ENCODE measurements at regions not wholly inside any gene's neighbourhood (a gene's known extent, or its start where the extent isn't known, plus 50 kb on each side); places are given as distances from the start of the nearest gene placed in this dataset.
A peak's percentile ranks its signal among the peaks of the same experiment; 100 is the strongest.

GRCh38 chr20:37643400-37643799 lies 50.4 kb upstream of the CTNNBL1 start:
- no peak for DNase-seq

GRCh38 chr20:37642246-37642645 lies 51.6 kb upstream of the CTNNBL1 start:
- no peak for DNase-seq

GRCh38 chr20:37640600-37641561 lies 52.9 kb upstream of the CTNNBL1 start:
- no peak for DNase-seq

- DNase-seq, result no peak
Observed at GRCh38 chr20:37638527-37638926, 55.3 kb upstream of the CTNNBL1 start.

GRCh38 chr20:37636977-37637376 lies 56.9 kb upstream of the CTNNBL1 start:
- DNase-seq, result no peak

GRCh38 chr20:37636212-37636975 lies 57.4 kb upstream of the CTNNBL1 start:
- no peak for DNase-seq

- DNase-seq, result no peak
Observed at GRCh38 chr20:37630993-37631392, 62.8 kb upstream of the CTNNBL1 start.

GRCh38 chr20:37630166-37630565 lies 63.7 kb upstream of the CTNNBL1 start:
- DNase-seq, result no peak

- no peak for DNase-seq
Observed at GRCh38 chr20:37627767-37628130, 66.1 kb upstream of the CTNNBL1 start.

- no peak for DNase-seq
Observed at GRCh38 chr20:37627060-37627766, 66.6 kb upstream of the CTNNBL1 start.

GRCh38 chr20:37624963-37625362 lies 68.9 kb upstream of the CTNNBL1 start:
- DNase-seq, result no peak

- no peak for DNase-seq
Observed at GRCh38 chr20:37622728-37623127, 71.1 kb upstream of the CTNNBL1 start.

GRCh38 chr20:37619496-37619895 lies 74.3 kb upstream of the CTNNBL1 start:
- DNase-seq, result no peak

GRCh38 chr20:37616110-37616425 lies 77.8 kb upstream of the CTNNBL1 start:
- no peak for DNase-seq

- DNase-seq, result peak; percentile 38
Observed at GRCh38 chr20:37615340-37616109, 78.3 kb upstream of the CTNNBL1 start.

GRCh38 chr20:37611852-37612251 lies 82.0 kb upstream of the CTNNBL1 start:
- no peak for DNase-seq

- no peak for DNase-seq
Observed at GRCh38 chr20:37611346-37611745, 82.5 kb upstream of the CTNNBL1 start.

- DNase-seq, result no peak
Observed at GRCh38 chr20:37610203-37610798, 82.6 kb upstream of the BLCAP start.

GRCh38 chr20:37602634-37603033 lies 75.0 kb upstream of the BLCAP start:
- DNase-seq, result no peak

- no peak for DNase-seq
Observed at GRCh38 chr20:37600486-37600885, 72.8 kb upstream of the BLCAP start.

- DNase-seq, result no peak
Observed at GRCh38 chr20:37598575-37599342, 71.1 kb upstream of the BLCAP start.
